ENCODE measurements at regions not wholly inside any gene's neighbourhood (a gene's known extent, or its start where the extent isn't known, plus 50 kb on each side); places are given as distances from the start of the nearest gene placed in this dataset.
A peak's percentile ranks its signal among the peaks of the same experiment; 100 is the strongest.

- Histone ChIP-seq H3K27ac (no peak overlapping the region), H3K36me3 (no peaks in the 10 kb centered on the region), H3K4me3 (ENCODE audit: low read depth, low read length) (no peak overlapping the region), H3K9me3 (ENCODE audit: severe bottlenecking) (no peaks in the 10 kb centered on the region), H3K27me3 (ENCODE audit: insufficient read depth, low read depth, severe bottlenecking) (no peaks in the 10 kb centered on the region)
- no peak for TF ChIP-seq CTCF (IDR thresholded peaks at IDR 0.05; ENCODE audit: low read depth, low read length)
- no peak for DNase-seq
Observed at GRCh38 chr12:16472631-16473030, 125.2 kb downstream of the MGST1 start.

- H3K9me3 ChIP-seq (ENCODE audit: severe bottlenecking) = no peaks in the 10 kb centered on the region
- TF ChIP-seq CTCF (IDR thresholded peaks at IDR 0.05; ENCODE audit: low read depth, low read length) = no peak
- H3K4me3 ChIP-seq (ENCODE audit: low read depth, low read length) = no peak overlapping the region
- H3K27ac ChIP-seq = no peak overlapping the region
- H3K36me3 ChIP-seq = no peaks in the 10 kb centered on the region
- no peaks in the 10 kb centered on the region for H3K27me3 ChIP-seq (ENCODE audit: insufficient read depth, low read depth, severe bottlenecking)
- no peak for DNase-seq
Observed at GRCh38 chr12:16473610-16474326, 126.3 kb downstream of the MGST1 start.

GRCh38 chr12:16474801-16475200 is 127.4 kb downstream of the MGST1 start:
- no peak for TF ChIP-seq CTCF (IDR thresholded peaks at IDR 0.05; ENCODE audit: low read depth, low read length)
- no peak overlapping the region for H3K4me3 ChIP-seq (ENCODE audit: low read depth, low read length)
- no peaks in the 10 kb centered on the region for H3K36me3 ChIP-seq
- H3K9me3 ChIP-seq (ENCODE audit: severe bottlenecking) = no peaks in the 10 kb centered on the region
- no peak overlapping the region for H3K27ac ChIP-seq
- no peaks in the 10 kb centered on the region for H3K27me3 ChIP-seq (ENCODE audit: insufficient read depth, low read depth, severe bottlenecking)
- DNase-seq = no peak

GRCh38 chr12:16475521-16475920 is 128.1 kb downstream of the MGST1 start:
- no peak for DNase-seq
- Histone ChIP-seq H3K27ac (no peak overlapping the region), H3K36me3 (no peaks in the 10 kb centered on the region), H3K4me3 (ENCODE audit: low read depth, low read length) (no peak overlapping the region), H3K9me3 (ENCODE audit: severe bottlenecking) (no peaks in the 10 kb centered on the region), H3K27me3 (ENCODE audit: insufficient read depth, low read depth, severe bottlenecking) (no peaks in the 10 kb centered on the region)
- no peak for TF ChIP-seq CTCF (IDR thresholded peaks at IDR 0.05; ENCODE audit: low read depth, low read length)

GRCh38 chr12:16482726-16483125 is 123.2 kb downstream of the LMO3 start:
- Histone ChIP-seq H3K4me3 (ENCODE audit: low read depth, low read length) (no peak overlapping the region), H3K9me3 (ENCODE audit: severe bottlenecking) (peaks cover 5% of the 10 kb centered on the region), H3K27ac (no peak overlapping the region), H3K36me3 (no peaks in the 10 kb centered on the region), H3K27me3 (ENCODE audit: insufficient read depth, low read depth, severe bottlenecking) (no peaks in the 10 kb centered on the region)
- no peak for TF ChIP-seq CTCF (IDR thresholded peaks at IDR 0.05; ENCODE audit: low read depth, low read length)
- no peak for DNase-seq

GRCh38 chr12:16492240-16492639 is 113.7 kb downstream of the LMO3 start:
- no peak overlapping the region for H3K27ac ChIP-seq
- H3K4me3 ChIP-seq (ENCODE audit: low read depth, low read length) = no peak overlapping the region
- peak; percentile 13 for DNase-seq
- 0 out of 2 replicates have a peak, but pooled peaks have one; percentile 22 for TF ChIP-seq CTCF (IDR thresholded peaks at IDR 0.05; ENCODE audit: low read depth, low read length)
- H3K9me3 ChIP-seq (ENCODE audit: severe bottlenecking) = no peaks in the 10 kb centered on the region
- no peaks in the 10 kb centered on the region for H3K27me3 ChIP-seq (ENCODE audit: insufficient read depth, low read depth, severe bottlenecking)
- H3K36me3 ChIP-seq = no peaks in the 10 kb centered on the region

All from WERI-Rb-1 (cell line).